ENCODE measurements at regions not wholly inside any gene's neighbourhood (a gene's known extent, or its start where the extent isn't known, plus 50 kb on each side); places are given as distances from the start of the nearest gene placed in this dataset.

DNA sequence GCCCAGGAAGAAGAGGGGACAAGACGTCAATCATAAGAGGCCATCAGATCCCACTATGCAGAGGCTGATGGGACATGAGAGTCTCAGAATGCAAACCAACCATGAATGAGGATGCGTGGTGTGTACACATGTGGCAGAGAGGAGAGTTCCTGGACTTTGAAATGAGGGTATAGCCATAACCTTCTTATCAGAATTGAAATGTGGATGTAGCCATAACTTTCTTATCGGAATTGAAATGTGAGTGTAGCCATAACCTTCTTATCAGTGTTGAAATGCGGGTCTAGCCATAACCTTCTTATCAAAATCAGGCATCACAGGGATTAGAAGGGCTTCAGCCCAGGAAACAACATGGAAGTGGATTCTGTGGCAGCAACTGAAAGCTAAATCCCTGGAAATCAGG is 415.5 kb upstream of the FAT1 start:
- DNase-seq: no peak

DNA sequence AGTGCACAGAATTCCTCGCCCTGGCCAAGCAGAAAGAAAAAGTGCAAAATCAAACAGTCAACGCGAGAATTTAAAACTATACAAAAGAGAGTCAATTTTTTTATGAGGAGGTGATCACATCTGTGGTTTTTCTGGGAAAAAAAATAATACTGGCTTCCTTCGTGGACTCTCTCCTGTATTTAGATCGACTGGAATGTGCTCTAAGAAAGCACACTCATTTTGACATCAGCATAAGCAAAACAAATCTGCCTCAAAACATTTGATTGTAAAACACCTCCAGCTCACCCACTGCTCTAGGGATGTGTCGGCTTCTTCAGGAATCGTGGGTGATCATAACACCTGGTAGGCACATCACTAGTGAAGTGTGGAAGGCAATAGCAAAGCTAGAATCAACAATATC is 417.4 kb upstream of the FAT1 start:
- DNase-seq: no peak

DNA sequence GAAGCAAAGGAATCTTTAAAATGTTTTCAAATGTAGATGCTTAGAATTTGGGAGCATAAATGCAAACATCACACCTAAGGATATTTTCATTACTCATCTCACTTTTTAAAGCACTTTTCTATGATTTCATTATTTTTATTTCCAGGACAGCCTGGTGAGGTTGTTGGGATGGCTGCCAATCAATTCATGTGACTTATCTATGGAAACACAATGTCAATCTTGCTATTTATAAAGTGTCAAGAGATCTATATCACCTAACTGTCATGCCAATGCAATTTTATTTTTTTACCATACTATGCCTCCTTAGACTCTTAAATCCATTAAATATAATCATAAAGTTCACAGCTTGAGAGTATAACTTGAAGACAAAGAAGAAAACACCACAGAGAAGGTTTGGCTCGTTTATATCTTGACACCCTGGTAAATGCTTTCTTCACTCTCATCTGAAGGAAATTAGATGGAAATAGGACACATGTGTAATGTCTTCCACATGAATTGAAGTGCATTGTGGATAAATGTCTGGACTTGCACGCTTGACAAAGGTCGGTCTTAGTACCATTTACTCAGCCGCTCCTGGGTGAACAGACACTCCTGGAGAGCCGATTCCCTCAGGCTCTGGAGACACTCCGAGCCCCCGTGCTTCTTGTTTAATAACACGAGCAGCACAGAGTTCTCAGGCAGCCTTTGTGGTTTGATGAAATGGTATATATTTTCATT is 425.7 kb upstream of the FAT1 start:
- DNase-seq: no peak

DNA sequence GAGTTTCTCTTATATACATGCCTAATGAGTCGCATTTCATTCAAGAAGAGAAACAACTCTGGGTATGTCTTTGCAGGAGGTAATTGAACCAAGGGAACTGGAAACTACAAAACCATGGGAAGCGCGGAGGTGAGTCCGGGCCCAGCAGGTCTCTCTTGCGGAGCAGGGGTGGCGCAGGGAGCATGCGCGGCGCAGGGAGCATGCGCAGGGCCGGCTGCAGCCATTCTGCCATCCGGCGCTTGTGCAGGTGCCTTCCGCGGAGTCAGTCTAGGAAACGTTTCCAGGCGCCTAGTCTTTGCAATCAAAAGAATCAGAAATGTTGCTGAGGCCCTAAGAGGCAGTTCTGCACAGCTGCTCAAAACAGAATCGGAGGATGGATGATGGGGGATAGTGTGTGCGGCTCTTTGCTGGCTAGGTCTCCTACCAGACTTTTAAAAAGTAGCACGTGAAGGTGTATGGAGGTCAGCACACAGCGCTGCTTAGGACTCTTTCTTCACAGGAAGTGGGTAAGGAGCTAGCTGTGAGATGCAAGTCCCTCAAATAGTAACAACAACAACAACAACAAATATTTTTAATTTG is 433.8 kb upstream of the FAT1 start:
- DNase-seq: no peak

DNA sequence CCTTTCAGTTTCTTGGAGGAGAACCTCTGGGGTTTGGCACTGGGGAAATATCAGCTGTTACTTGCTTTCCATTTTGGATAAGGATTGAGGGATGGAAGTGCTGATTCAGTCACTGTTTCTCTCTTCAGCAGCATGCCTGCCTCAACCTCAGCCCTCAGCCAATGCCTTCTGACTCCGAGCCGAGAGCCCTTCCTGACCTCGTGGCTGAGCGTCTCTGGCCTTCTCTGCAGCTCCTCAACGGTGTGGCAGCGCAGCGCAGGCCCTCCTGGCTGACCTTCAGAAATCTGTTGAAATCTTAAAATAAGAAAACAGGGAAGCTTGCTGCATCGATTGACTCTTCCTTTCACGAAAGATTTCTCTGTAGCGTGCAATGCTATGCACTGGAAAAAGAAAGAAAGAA is 434.3 kb upstream of the FAT1 start:
- DNase-seq: no peak

DNA sequence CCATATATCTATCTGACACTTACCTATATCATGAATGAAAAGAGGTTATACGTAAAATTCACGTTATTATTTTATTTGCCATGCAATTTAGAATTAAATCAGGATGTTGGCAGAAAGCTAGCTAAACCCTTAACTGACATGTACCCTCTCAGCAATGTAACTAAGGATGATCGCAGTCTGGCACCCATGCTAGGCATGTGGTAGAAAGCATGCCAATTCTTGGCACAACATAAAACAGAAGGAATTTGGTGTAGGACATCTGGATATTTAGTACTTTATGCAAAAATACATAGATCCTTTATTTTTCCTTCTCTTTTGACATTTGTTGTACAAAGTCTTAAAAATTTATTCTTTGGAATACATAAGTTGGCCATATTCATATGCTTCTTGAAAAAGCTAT is 436.8 kb upstream of the FAT1 start:
- no peak for DNase-seq

DNA sequence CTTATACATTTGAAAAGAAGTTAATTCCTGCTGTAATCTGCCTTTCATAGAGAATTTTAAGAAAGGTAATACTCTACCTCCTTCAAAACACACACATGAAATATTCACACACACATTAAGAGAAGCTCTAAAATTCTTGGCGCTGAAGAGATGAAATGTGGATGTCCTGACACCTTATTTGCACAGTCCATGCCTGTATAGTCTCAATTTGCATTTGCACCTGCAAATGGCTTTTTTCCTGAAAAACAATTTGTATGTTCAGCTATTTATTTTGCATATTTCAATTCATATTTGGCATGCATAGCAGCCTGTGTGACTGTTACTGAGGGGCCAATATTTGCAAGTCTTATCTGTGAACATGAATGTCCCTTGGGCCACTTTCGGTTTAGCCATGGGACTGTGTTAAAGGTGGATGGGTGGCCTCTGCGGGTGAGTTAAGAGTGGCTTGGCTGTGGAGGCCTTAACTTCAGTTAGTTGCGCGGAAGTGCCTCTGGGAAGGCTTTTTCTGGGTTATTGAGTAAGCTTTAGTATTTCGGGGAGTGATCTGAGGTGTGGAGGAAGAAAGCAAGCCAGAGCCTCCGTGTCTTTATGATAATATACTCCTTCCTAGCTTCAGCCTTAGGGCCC is 443.3 kb upstream of the FAT1 start:
- no peak for DNase-seq

DNA sequence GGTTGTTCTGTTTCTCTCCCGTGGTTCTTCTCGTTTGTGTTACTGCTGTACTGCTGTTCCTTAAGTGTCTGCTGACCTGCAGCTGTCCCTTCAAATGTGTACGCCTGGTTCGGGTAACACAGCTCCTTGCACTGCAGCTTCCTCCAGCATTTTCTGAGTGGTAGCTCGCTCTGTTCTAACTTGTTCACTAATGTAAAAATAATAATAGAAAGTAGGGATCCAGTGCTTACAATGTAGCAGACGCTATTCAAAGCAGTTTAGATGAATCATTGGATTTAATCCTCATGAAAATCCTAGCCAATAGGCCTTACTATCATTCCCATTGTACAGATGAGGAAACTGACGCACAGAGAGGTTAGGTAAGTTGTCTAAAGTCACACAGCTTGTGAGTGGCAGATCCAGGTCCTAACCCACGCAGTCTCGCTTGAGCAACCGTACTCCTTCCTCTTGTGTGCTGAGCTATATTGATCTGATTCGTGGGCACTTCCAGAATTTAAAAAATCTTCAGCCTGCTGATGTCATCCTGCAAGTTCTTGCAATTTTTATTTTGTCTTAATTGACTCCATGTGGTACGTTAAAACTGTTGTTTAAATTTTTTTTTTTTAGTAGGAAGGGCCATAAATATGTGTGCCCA is 448.2 kb upstream of the FAT1 start:
- DNase-seq: no peak

DNA sequence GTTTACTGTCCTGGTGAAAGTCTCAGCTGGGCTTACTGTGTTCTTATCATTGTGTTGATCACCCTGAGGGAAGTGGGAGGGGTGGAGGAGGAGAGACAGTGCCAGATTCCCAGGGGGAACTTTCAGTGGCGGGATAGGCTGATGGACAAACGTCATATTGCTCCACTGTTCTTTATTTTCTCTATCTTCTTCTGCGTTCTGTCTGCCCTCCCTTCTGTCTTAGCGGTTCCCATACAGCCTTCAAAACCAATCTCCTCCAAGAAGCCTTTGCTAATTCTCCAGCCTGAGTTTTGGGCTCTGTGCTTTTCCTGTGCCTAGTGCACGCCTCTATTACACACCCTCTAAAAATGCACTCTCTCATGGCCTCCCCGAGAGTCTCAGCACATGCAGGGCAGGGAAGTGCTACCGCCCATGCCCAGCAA is 448.7 kb upstream of the FAT1 start:
- no peak for DNase-seq

DNA sequence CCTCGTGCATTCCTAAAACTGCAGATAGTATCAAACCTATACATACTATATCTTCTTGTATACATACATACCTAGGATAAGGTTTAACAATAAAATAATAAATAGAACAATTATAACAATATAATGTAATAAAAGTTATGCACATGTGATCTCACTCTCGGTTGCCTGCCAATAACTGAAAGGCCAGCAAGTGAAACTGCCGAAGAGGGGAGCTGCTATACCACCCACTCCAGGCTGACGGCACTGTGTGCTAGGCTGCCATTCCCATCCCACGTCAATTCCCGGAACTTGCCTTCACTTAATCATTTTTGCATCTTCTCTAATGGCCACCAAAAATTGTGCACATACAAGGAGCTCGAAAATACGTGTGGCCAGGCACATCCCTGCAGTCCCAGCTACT is 451.1 kb upstream of the FAT1 start:
- no peak for DNase-seq

DNA sequence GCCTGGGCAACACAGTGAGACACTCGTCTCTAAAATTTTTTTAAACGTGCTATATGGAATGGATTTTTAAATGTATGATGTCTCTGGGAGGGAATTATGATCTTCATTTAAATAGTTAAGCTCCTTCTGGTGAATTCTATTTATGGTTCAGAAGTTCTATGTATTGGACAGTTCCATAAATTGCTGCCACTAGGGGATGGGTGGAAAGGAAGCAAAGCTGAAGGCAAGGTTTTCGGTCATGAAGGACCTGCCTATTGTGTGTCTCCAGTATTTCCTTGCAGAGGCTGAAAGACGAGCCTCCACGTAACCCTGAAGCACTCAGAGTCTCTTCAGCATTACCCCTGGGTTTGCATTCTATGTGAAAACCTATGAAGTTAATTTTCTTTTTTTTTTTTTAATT is 451.5 kb upstream of the FAT1 start:
- no peak for DNase-seq

DNA sequence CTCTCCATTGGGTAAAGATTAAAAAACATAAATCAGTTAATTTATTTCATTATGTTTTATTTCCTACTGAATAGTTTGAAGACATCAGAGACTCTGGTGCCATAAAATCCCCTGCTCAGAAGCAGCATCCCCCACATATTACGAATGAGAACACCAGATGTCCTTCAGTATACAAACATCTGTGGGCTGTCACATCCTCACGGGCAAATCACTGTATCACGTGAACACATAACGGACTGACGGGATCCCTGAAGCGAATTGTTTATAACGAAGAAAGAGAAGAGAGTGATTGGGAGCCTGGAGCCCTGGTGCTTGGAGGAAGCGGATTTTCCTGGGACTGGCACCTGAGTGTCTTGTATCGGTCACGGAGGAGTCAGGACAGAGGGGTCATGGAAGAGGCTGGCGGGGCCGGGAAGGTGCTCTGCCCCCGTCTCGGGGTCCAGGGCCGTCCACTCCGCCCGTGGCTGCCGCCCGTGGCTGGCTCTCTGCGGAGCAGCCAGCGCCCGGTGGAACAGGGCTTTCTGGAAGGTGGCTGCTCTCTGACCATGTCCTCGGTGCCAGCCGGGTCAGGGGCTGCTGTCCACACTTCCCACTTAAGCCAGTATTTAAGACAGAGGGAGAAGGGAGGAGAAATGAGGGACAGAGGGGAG is 452.7 kb upstream of the FAT1 start:
- DNase-seq: no peak

DNA sequence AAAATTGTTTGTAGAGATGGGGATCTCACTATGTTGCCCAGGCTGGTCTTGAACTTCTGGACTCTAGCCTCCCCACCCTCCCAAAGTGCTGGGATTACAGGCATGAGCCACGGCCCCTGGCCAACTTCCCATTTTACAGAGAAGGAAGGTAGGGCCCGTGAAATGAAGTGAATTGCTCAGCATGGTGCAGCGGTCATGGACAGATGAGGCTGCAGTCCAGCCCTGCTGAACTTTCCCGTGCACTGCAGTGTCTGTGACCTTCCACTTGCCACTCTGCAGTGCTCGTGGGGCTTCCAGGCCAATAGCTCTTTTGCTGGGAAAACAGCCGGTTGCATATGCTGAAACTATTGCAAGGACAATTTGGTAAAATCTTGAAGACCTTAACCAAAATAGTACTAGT is 454.4 kb upstream of the FAT1 start:
- no peak for DNase-seq

DNA sequence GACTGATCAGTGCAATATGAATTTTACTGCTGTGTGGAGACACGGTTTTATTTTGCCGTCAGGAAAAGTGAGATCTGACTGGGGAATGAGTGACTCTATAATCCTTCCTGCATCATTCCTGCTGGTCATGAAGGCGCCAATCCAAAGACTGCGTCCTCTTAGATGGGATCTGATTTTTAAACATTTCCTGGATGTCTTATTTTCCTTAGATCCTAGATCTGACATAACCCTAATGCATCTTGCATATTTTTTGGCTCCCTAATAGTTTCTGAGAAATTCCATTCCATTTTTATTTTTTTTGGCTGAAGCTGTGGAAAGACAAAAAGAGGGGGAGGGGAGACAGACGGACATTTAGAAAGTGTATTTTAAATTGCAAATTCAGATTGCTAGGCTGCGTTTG is 454.9 kb upstream of the FAT1 start:
- DNase-seq: no peak

DNA sequence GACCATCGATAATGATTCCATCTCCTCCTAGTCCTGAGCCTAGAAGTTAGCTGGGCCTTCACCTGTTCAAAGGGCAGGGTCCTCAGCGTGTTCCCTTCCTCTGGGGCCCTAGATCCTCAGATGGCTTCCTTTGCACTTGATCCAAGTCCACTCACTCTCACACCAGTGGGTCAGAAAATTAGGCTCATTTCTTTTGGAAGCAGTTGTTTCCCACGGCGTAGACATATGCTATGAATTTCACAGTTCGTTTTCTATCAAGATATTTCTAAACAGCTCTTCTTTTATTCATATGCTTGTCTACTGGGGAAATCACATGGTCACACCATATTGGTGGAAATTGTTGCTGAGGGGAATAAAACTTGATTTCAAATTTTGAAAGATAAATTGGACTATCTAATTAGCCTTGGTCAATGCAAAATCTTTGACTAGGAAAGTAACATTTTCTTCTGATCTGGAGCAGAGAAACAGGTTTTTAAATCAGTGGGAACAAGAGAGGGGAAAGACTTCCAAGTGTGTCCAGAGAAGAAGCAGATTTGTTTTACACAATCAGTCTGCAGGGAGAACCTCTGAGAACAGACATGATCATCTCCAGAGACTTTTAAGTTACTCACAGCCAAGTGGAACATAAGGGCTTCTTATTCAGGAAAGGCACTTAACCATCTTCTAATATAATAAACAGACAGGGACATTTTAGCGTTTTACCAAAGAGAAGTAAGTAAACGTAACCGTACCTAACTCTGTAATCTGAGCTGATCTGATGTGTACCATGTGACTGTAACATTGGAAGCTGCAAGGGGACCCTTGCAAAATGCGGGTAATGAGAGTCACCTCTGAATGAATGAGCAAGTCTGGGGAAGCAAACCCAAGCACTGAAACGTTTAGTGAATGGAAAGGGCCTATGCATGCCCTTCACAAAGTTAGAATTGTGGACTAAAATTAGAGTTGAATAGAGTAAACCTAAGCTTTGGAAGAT is 455.7 kb upstream of the FAT1 start:
- no peak for DNase-seq

DNA sequence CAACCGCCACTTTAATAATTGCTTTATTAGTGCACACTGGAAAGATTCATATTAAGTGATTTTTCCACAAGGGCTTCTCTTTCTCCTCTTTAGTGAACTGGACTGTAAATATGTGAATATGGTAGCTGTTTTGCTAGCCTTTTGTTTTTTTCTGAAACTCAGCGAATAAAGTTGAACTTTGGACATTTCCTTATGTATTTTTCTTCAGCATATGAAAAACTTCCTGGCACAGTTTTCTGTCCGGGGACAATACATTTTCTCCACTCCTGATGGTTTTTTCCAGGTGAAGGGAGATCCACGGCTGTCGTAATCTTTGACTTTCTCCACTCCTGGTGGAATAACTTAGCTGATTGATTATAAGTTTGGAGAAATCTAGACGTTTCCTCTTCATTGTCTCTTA is 457.4 kb upstream of the FAT1 start:
- DNase-seq: no peak

DNA sequence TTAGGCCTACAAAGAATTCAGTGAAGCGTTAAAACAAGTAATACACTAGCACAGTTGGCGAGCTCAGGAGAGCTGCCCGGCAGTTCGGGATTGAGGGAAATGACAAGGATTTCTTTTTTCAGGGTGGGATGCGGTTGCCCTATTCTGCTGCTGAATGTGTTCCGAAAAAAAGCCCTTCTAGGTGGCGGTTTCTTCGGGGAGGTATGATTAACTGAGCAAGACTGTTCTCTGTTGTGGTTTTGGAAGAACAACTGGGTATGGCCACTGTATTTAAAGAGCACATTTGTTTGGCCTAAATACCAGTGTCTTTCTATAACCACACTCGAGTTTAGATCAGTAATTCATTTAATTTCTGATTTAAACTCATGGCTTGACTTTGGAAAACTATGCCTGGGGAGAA is 459.7 kb upstream of the FAT1 start:
- DNase-seq: no peak

DNA sequence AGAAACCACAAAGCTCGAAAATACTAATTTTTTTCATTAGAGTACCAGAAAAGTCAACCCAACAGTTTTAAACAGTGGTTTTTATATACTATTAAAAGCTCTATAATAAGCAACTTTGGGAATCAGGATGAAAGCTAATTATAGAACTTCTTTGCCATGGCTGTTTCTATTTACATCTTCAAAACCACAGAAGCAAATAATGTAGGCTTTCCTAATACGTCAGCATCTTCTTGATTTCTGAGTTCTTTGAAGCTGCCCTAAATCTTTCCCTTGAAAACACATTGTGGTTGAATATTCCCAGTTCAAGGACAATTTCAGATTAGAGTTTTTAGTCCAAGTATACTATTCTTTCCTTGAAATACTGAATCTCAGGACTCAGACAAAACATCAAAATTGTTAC is 460.2 kb upstream of the FAT1 start:
- DNase-seq: no peak

DNA sequence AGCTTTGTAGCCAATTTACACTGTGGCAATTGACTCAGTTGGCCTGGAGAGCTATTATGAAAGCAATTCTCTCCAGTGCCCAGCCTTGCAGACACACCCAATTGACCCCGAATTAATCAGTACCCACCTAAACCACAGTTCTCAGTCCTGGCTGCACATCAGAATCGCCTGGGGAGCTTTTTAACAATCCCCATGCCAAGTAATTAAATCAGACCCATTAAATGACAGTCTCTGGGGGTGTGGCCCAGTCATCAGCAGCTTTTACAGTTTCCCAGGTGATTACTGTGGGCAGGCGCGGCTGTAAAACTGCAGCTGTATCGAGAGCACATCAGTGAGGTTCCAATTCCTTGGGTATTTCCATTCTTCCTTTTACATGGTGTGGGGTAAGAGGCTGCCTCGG is 460.9 kb upstream of the FAT1 start:
- no peak for DNase-seq

DNA sequence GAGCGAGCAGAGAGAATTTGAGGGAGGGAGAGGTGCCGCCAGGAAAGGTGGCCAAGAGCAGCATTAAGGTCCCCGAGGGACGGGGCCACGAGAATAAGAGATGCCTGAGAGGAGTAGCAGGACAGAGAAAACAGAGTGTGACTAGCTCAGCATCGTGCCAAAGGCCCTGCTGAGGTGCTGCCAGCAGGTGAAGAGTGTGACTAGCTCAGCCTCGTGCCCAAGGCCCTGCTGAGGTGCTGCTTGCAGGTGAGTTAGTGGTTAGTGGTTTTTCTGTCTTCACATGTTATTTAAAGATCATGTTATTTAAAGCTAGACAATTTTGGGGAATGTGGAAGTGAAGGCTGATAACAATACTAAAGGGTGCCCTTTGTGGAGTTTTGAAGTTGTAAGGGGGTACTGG is 464.5 kb upstream of the FAT1 start:
- no peak for DNase-seq

DNA sequence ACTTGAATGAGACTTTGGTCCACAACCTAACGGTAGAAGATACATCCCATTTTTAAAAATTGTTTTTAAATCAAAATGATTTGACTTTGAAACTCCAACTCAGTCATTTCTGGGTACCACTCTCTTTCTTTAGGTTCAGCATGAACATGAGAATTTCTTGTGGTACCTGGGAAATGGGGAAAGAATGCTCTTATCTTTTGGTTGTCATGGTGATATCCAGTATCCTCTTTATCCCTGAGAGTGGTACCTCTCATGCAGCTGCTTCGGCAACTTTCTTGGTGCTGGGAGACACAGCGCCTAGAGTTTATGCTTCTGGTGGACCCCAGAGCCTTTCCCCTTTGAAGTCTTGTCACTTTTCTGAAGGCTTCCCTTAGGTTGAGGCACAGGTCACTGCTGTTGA is 465.1 kb upstream of the FAT1 start:
- no peak for DNase-seq

DNA sequence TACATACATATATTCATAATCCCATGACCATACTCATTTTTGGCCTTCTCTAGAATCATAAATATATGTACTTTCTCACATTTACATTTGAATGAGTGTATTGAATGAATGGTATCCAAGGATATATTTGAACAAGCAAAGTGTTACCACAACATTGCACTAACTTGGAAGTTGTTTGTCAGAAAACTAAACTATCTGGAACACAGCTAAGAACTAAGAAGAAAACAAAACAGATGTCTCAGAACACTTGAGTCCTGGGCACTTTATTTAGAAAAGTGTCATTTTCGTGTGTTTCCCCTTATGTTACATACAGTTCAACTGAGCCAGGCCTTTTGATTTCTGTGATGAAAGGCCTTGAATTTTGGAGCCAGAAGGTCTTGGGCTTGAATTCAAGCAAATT is 466.7 kb upstream of the FAT1 start:
- DNase-seq: no peak

DNA sequence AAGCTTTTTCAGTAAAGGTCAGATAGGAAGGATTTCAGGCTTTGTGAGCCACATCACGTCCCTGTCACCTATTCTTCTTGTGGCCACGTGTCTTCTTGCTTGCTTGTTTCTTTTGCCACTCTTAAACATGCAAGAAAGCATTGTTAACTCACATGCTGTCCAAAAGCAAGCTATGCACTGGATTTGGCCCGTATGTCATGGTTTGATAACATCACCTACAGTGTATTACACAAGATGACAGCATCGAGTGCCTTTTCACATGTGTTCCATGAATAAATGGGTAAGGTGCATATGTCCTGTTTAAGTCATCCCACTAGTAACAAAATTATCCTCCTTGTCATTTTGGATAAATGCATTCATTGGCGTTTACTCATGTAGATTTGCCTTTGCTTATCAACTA is 468.0 kb upstream of the FAT1 start:
- DNase-seq: no peak
